GM20000 (cell line): ENCODE measurements at regions not wholly inside any gene's neighbourhood (a gene's known extent, or its start where the extent isn't known, plus 50 kb on each side); places are given as distances from the start of the nearest gene placed in this dataset.

Experiments used
- DNase-seq: peaks from one replicate; pipeline ENCODE4 v3.0.0; 2012; ENCODE audit warnings: low spot score
- CTCF ChIP-seq: IDR thresholded peaks from 2 replicates; pipeline ENCODE4 v1.5.1; 2012; ENCODE audit warnings: mild to moderate bottlenecking, control low read depth; ENCODE audit errors: extremely low read depth, missing control alignments

GRCh38 chr2:128696421-128696820 is 377.8 kb upstream of the HS6ST1 start:
- no peak for TF ChIP-seq CTCF
- DNase-seq = no peak

- no peak for TF ChIP-seq CTCF
- DNase-seq = no peak
These were observed 382.8 kb upstream of the HS6ST1 start for GRCh38 chr2:128701418-128701817.

GRCh38 chr2:128702616-128703015 is 383.9 kb upstream of the HS6ST1 start:
- DNase-seq = no peak
- TF ChIP-seq CTCF = no peak

- no peak for DNase-seq
- no peak for TF ChIP-seq CTCF
These were observed 389.6 kb upstream of the HS6ST1 start for GRCh38 chr2:128708106-128708816.

GRCh38 chr2:128710242-128710641 is 391.6 kb upstream of the HS6ST1 start:
- TF ChIP-seq CTCF = no peak
- no peak for DNase-seq

GRCh38 chr2:128710729-128711128 is 392.1 kb upstream of the HS6ST1 start:
- DNase-seq = no peak
- no peak for TF ChIP-seq CTCF

GRCh38 chr2:128714285-128714684 is 395.6 kb upstream of the HS6ST1 start:
- DNase-seq = no peak
- TF ChIP-seq CTCF = no peak
